Spleen (tissue), 7 donors: ENCODE measurements at regions not wholly inside any gene's neighbourhood (a gene's known extent, or its start where the extent isn't known, plus 50 kb on each side); places are given as distances from the start of the nearest gene placed in this dataset.

Source experiments
- POLR2A ChIP-seq, 3 donors: fragments of 450-650 bp; IDR thresholded peaks; one replicate each; pipeline ENCODE4 v1.5.1; 2017; ENCODE audit warnings: antibody characterized with exemption in 3 of 3, mild to moderate bottlenecking in 1 of 3
- TF ChIP-seq, protein P1 (sequence below), 11 experiments: fragments of 200-600 bp in 7 of 11; fragments of 450-650 bp in 4 of 11; sonication (generic) in 4 of 11; IDR thresholded peaks in 8 of 11; conservative IDR thresholded peaks in 3 of 11; 1 replicate in 7 of 11; 2 replicates in 4 of 11; pipeline versions ENCODE4 v1.4.0 to v1.8.0; 2016 to 2021; ENCODE audit warnings: antibody characterized with exemption in 11 of 11, inconsistent platforms in 4 of 11, mild to moderate bottlenecking in 1 of 11
- donor health status: DM: no; HTN: no; CAD: no; lungs with moderate emphysema.
- donor health status: DM: no; HTN: no; CAD: no.
- donor health status: DM: no; HTN: no; CAD: no.

DNA sequence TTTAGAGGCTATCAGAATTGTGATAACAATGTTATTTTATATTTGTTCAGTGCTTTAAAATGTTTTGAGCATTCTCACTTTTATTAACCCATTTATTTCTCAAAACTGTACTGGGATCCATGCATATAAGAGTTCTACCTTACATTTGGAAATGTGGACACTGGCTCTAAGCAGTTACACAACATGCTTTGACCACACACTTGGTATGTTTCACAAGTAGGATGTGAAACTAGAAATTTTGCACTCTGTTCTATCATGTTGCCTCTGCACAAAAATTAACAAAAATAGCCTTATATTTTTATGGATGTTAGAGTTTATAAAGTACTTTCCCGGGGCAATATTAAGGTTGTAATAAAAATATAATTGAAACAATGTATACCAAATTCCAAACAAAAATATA is 126.9 kb upstream of the CHORDC1 start:
- TF ChIP-seq, protein P1, sequence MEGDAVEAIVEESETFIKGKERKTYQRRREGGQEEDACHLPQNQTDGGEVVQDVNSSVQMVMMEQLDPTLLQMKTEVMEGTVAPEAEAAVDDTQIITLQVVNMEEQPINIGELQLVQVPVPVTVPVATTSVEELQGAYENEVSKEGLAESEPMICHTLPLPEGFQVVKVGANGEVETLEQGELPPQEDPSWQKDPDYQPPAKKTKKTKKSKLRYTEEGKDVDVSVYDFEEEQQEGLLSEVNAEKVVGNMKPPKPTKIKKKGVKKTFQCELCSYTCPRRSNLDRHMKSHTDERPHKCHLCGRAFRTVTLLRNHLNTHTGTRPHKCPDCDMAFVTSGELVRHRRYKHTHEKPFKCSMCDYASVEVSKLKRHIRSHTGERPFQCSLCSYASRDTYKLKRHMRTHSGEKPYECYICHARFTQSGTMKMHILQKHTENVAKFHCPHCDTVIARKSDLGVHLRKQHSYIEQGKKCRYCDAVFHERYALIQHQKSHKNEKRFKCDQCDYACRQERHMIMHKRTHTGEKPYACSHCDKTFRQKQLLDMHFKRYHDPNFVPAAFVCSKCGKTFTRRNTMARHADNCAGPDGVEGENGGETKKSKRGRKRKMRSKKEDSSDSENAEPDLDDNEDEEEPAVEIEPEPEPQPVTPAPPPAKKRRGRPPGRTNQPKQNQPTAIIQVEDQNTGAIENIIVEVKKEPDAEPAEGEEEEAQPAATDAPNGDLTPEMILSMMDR (IDR thresholded peaks at IDR 0.05 in 8 of 11, conservative IDR thresholded peaks at IDR 0.05 in 3 of 11), result no peak
- no peak for TF ChIP-seq POLR2A (IDR thresholded peaks at IDR 0.05)
